Lower lobe of right lung (tissue), 2 donors: ENCODE measurements at regions not wholly inside any gene's neighbourhood (a gene's known extent, or its start where the extent isn't known, plus 50 kb on each side); places are given as distances from the start of the nearest gene placed in this dataset.
A peak's percentile ranks its signal among the peaks of the same experiment; 100 is the strongest.

Source experiments
- ATAC-seq, 2 donors: fragments of 200-7000 bp; cut with Tn5 transposase; one replicate each; pipeline ENCODE4 v1.9.1; 2020 to 2022; ENCODE audit warnings: mild to moderate bottlenecking in 2 of 2, moderate library complexity in 2 of 2
- DNase-seq: peaks from one replicate; pipeline ENCODE4 v3.0.0-alpha.2; 2020
- H3K27ac ChIP-seq: fragments of 200-600 bp; one replicate; pipeline ENCODE4 v1.8.0; 2022
- H3K27me3 ChIP-seq: fragments of 200-600 bp; one replicate; pipeline ENCODE4 v1.8.0; 2022; ENCODE audit warnings: low read depth
- H3K36me3 ChIP-seq: fragments of 200-600 bp; one replicate; pipeline ENCODE4 v1.8.0; 2022; ENCODE audit warnings: mild to moderate bottlenecking
- H3K4me1 ChIP-seq: fragments of 200-600 bp; one replicate; pipeline ENCODE4 v1.8.0; 2022
- H3K4me3 ChIP-seq: fragments of 200-600 bp; one replicate; pipeline ENCODE4 v1.8.0; 2022; ENCODE audit warnings: mild to moderate bottlenecking
- H3K9me3 ChIP-seq: fragments of 200-600 bp; one replicate; pipeline ENCODE4 v1.8.0; 2022
- CTCF ChIP-seq: fragments of 200-600 bp; IDR thresholded peaks from one replicate; pipeline ENCODE4 v1.8.0; 2022; ENCODE audit warnings: antibody characterized with exemption, mild to moderate bottlenecking
- intact Hi-C: fragments of 100-400 bp; cut with DNase I; formaldehyde crosslinking; loops from one replicate; pipeline ENCODE4 v1.11.0; 2022
- donor health status: DM: no; HTN: yes; CAD: no; lungs with severe emphysema.

GRCh38 chr10:78691301-78692030, 377.3 kb upstream of the ZMIZ1 start:
- DNase-seq (no peak), ATAC-seq (no peak)
- H3K36me3 ChIP-seq = no peaks in the 10 kb centered on the region
- H3K9me3 ChIP-seq = no peaks in the 10 kb centered on the region
- no peaks in the 10 kb centered on the region for H3K27me3 ChIP-seq
- no peak overlapping the region for H3K27ac ChIP-seq
- intact Hi-C loops = no loop called here
- no peaks in the 10 kb centered on the region for H3K4me1 ChIP-seq
- TF ChIP-seq CTCF = no peak
- H3K4me3 ChIP-seq = no peak overlapping the region

- H3K36me3 ChIP-seq = no peaks in the 10 kb centered on the region
- no peak overlapping the region for H3K4me3 ChIP-seq
- no peaks in the 10 kb centered on the region for H3K27me3 ChIP-seq
- no peaks in the 10 kb centered on the region for H3K4me1 ChIP-seq
- ATAC-seq (no peak), DNase-seq (no peak)
- no peak overlapping the region for H3K27ac ChIP-seq
- intact Hi-C loops = no loop called here
- no peaks in the 10 kb centered on the region for H3K9me3 ChIP-seq
- TF ChIP-seq CTCF = no peak
Observed at GRCh38 chr10:78692071-78692470, 376.7 kb upstream of the ZMIZ1 start.

GRCh38 chr10:78695846-78696245, 372.9 kb upstream of the ZMIZ1 start:
- no peak for ATAC-seq
- Histone ChIP-seq H3K36me3 (no peaks in the 10 kb centered on the region), H3K9me3 (no peaks in the 10 kb centered on the region), H3K27ac (no peak overlapping the region), H3K27me3 (no peaks in the 10 kb centered on the region), H3K4me3 (no peak overlapping the region), H3K4me1 (no peaks in the 10 kb centered on the region)
- intact Hi-C loops = no loop called here
- TF ChIP-seq CTCF = no peak
- DNase-seq = no peak

- Histone ChIP-seq H3K36me3 (no peaks in the 10 kb centered on the region), H3K4me1 (no peaks in the 10 kb centered on the region), H3K27me3 (no peaks in the 10 kb centered on the region), H3K4me3 (no peak overlapping the region), H3K9me3 (no peaks in the 10 kb centered on the region), H3K27ac (no peak overlapping the region)
- no peak for TF ChIP-seq CTCF
- DNase-seq (no peak), ATAC-seq (peak in 1 of 2 donors; percentile 19)
- intact Hi-C loops = no loop called here
Observed at GRCh38 chr10:78696791-78697395, 371.9 kb upstream of the ZMIZ1 start.

- H3K4me3 ChIP-seq = no peak overlapping the region
- no peaks in the 10 kb centered on the region for H3K9me3 ChIP-seq
- H3K4me1 ChIP-seq = no peaks in the 10 kb centered on the region
- intact Hi-C loops = no loop called here
- DNase-seq (no peak), ATAC-seq (no peak)
- no peaks in the 10 kb centered on the region for H3K27me3 ChIP-seq
- no peak for TF ChIP-seq CTCF
- H3K27ac ChIP-seq = no peak overlapping the region
- H3K36me3 ChIP-seq = no peaks in the 10 kb centered on the region
Observed at GRCh38 chr10:78699971-78700370, 368.8 kb upstream of the ZMIZ1 start.
